ENCODE measurements at regions not wholly inside any gene's neighbourhood (a gene's known extent, or its start where the extent isn't known, plus 50 kb on each side); places are given as distances from the start of the nearest gene placed in this dataset.

DNA sequence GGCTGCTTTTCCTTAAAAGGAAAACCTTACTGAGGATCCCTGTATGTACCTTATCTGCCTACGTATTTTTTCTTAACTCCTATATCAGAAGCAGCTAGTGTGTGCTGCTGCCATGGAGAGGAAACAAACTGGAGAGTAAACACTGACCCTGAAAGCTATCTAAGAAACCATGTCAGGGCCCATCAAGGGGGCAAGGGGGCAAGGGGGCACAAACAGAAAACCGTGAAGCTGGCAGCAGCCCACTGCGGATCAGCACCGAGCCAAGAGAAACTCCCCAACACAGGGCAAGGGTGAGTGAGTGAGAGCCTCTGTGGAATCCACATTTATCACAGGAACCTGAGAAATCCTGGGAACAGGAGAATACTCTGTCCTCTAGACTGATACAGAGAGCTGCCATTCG is 1204.2 kb downstream of the PCDH18 start:
- H3K27me3 ChIP-seq (ENCODE audit: control insufficient read depth, insufficient read depth, low read length), result no peaks in the 10 kb centered on the region
- no peak for DNase-seq
- WGBS (ENCODE audit: insufficient coverage), result 75% methylated on average over 1 of the region's 5 CpGs

DNA sequence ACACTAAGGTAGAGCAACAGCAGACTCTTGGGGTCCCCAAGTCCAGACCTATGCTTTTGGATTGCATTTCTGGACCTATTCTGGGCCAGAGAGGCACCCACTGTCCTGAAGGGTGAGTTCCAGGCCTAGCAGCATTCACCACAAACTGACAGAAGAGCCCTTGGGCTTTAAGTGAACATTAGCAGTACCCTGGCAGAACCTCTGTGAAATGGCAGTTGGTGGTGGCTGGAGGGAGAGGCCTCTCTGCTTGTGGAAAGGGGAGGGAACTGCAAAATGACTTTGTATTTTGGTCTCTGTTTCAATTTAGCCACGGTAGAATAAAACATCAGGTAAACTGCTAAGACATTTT is 1211.9 kb downstream of the PCDH18 start:
- no peaks in the 10 kb centered on the region for H3K9me3 ChIP-seq (replicated peaks; ENCODE audit: control insufficient read depth, low read depth, low read length)
- H3K4me3 ChIP-seq (ENCODE audit: low read length), result no peak overlapping the region
- no peaks in the 10 kb centered on the region for H3K36me3 ChIP-seq (ENCODE audit: control insufficient read depth, insufficient read depth, low read length)
- no peaks in the 10 kb centered on the region for H3K4me1 ChIP-seq (ENCODE audit: control insufficient read depth, insufficient read depth, low read length)
- no peak overlapping the region for H3K27ac ChIP-seq (ENCODE audit: low read length)
- no peak for DNase-seq
- WGBS (ENCODE audit: insufficient coverage), result no CpG with 5 or more reads among the region's 1 CpG
- H3K27me3 ChIP-seq (ENCODE audit: control insufficient read depth, insufficient read depth, low read length), result no peaks in the 10 kb centered on the region

More for the DNA sequence above, 1204.2 kb downstream of the PCDH18 start:
- no peak overlapping the region for H3K4me3 ChIP-seq (ENCODE audit: low read length)
- H3K36me3 ChIP-seq (ENCODE audit: control insufficient read depth, insufficient read depth, low read length), result no peaks in the 10 kb centered on the region
- H3K9me3 ChIP-seq (replicated peaks; ENCODE audit: control insufficient read depth, low read depth, low read length), result no peaks in the 10 kb centered on the region
- H3K27ac ChIP-seq (ENCODE audit: low read length), result no peak overlapping the region
- H3K4me1 ChIP-seq (ENCODE audit: control insufficient read depth, insufficient read depth, low read length), result no peaks in the 10 kb centered on the region

DNA sequence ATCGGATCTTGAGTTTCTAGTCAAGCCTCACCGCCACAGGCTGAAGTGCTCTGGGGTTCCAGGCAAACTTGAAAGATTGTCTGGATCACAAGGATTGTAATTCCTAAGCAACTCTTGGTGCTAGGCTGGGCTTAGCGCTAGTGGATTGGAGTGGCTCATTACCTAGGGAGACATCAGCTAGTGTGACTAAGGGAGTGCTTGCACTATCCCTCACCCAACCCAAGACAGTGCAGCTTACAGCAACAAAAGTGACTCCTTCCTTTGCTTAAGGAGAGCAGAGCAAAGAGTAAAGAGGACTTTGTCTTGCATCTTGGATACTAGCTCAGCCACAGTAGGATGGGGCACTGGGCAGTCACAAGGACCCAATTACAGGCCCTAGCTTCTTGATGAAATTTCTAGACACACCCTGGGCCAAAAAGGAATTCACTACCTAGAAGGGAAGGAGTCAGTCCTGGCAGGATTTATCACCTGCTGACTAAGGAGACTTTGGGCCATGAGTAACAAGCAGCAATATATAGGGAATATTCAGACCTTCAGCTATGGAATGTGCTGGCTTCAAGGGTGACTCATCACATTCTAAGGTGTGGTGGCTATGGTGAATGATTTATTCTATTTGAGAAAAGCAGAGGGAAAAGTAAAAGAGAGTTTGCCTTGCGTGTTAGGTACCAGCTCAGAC is 1212.4 kb downstream of the PCDH18 start:
- H3K4me1 ChIP-seq (ENCODE audit: control insufficient read depth, insufficient read depth, low read length), result no peaks in the 10 kb centered on the region
- H3K27ac ChIP-seq (ENCODE audit: low read length), result no peak overlapping the region
- H3K36me3 ChIP-seq (ENCODE audit: control insufficient read depth, insufficient read depth, low read length), result no peaks in the 10 kb centered on the region
- WGBS (ENCODE audit: insufficient coverage), result 88% methylated on average over 3 of the region's 4 CpGs
- no peaks in the 10 kb centered on the region for H3K9me3 ChIP-seq (replicated peaks; ENCODE audit: control insufficient read depth, low read depth, low read length)
- no peak for DNase-seq
- no peak overlapping the region for H3K4me3 ChIP-seq (ENCODE audit: low read length)
- no peaks in the 10 kb centered on the region for H3K27me3 ChIP-seq (ENCODE audit: control insufficient read depth, insufficient read depth, low read length)

DNA sequence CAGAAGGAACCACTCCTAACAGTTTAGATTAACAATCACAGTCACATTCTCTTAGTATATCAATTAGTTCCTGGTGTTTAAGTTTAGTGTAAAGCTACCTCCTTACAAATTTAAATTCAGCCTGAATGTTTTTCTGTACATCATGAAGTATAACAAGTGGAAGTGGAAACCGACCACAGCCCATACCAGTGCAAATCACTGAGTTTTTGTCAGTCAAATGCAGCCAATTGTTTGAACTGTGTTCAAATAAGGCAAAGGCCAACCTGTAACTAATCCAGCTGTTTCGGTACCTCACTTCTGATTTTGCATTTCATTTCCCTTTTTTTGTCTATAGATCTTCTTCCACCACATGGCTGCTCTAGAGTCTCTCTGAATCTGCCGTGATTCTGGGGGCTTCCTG is 1215.3 kb downstream of the PCDH18 start:
- 78% methylated on average over 2 of the region's 3 CpGs for WGBS (ENCODE audit: insufficient coverage)
- Histone ChIP-seq H3K27ac (ENCODE audit: low read length) (no peak overlapping the region), H3K4me3 (ENCODE audit: low read length) (no peak overlapping the region), H3K9me3 (replicated peaks; ENCODE audit: control insufficient read depth, low read depth, low read length) (no peaks in the 10 kb centered on the region), H3K27me3 (ENCODE audit: control insufficient read depth, insufficient read depth, low read length) (no peaks in the 10 kb centered on the region), H3K4me1 (ENCODE audit: control insufficient read depth, insufficient read depth, low read length) (no peaks in the 10 kb centered on the region), H3K36me3 (ENCODE audit: control insufficient read depth, insufficient read depth, low read length) (no peaks in the 10 kb centered on the region)
- no peak for DNase-seq

DNA sequence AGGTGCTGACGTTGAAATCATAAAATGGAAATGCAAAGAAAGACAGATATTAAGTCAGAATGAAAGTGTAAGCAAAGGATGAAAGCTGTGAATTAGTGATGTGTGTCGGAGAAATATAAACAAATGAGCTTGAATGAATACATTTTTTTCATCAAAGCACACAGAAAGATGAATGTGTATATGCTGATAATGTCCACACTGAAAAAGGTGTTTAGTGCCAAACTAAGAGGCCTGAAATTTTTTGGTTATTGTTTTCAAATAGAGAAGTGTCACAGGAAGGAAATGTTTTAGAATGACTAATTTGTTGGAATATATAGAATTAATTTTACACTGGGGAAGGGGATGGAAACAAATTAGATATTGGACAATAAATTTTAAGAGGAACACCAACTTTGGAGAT is 1217.6 kb downstream of the PCDH18 start:
- DNase-seq, result no peak
- Histone ChIP-seq H3K27me3 (ENCODE audit: control insufficient read depth, insufficient read depth, low read length) (no peaks in the 10 kb centered on the region), H3K4me1 (ENCODE audit: control insufficient read depth, insufficient read depth, low read length) (no peaks in the 10 kb centered on the region), H3K27ac (ENCODE audit: low read length) (no peak overlapping the region), H3K9me3 (replicated peaks; ENCODE audit: control insufficient read depth, low read depth, low read length) (no peaks in the 10 kb centered on the region), H3K4me3 (ENCODE audit: low read length) (no peak overlapping the region), H3K36me3 (ENCODE audit: control insufficient read depth, insufficient read depth, low read length) (no peaks in the 10 kb centered on the region)
- no CpG with 5 or more reads among the region's 2 CpGs for WGBS (ENCODE audit: insufficient coverage)

DNA sequence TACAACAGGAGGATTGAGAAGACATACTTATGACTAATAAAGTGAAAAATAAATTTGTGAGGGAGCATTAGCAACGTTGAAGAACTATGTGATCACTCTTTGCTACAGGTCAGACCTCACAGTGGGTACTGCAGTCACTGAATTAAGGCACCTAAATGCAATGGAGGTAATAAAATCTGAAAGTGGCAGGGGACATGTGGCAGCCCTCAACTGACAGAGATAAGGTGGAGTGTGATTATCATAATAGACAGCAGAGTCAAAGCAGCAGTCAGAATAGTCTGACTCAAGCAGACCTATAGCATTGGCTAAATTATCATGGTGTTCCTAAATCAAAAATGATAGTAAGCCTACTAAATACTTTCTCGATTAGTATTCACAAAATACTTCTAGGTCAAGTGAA is 1220.5 kb downstream of the PCDH18 start:
- H3K4me3 ChIP-seq (ENCODE audit: low read length), result no peak overlapping the region
- no peaks in the 10 kb centered on the region for H3K27me3 ChIP-seq (ENCODE audit: control insufficient read depth, insufficient read depth, low read length)
- no peak for DNase-seq
- no peaks in the 10 kb centered on the region for H3K9me3 ChIP-seq (replicated peaks; ENCODE audit: control insufficient read depth, low read depth, low read length)
- H3K36me3 ChIP-seq (ENCODE audit: control insufficient read depth, insufficient read depth, low read length), result no peaks in the 10 kb centered on the region
- H3K27ac ChIP-seq (ENCODE audit: low read length), result no peak overlapping the region
- 50% methylated on average over 1 of the region's 2 CpGs for WGBS (ENCODE audit: insufficient coverage)
- no peaks in the 10 kb centered on the region for H3K4me1 ChIP-seq (ENCODE audit: control insufficient read depth, insufficient read depth, low read length)

DNA sequence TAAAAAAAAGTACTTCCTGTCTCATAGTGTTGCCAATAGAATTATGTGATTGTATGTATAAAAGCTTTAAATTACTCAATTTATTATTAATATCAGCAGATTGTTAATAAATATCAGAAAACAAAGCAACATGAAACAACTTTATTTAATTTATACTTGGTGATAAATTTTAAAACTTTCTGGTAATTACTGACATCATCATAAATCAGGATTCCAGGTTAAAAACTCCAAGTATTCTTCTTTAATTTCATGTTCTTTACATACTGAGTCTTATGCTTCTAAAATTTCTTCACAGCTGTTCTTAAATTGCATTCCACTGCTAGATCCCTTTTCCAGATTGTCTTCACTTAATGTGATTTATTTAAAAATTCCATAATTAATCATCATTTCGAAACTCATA is 1224.5 kb downstream of the PCDH18 start:
- WGBS (ENCODE audit: insufficient coverage), result no CpG with 5 or more reads among the region's 1 CpG
- no peak for DNase-seq
- H3K27me3 ChIP-seq (ENCODE audit: control insufficient read depth, insufficient read depth, low read length), result no peaks in the 10 kb centered on the region
- no peaks in the 10 kb centered on the region for H3K4me1 ChIP-seq (ENCODE audit: control insufficient read depth, insufficient read depth, low read length)
- H3K27ac ChIP-seq (ENCODE audit: low read length), result no peak overlapping the region
- no peak overlapping the region for H3K4me3 ChIP-seq (ENCODE audit: low read length)
- no peaks in the 10 kb centered on the region for H3K36me3 ChIP-seq (ENCODE audit: control insufficient read depth, insufficient read depth, low read length)
- no peaks in the 10 kb centered on the region for H3K9me3 ChIP-seq (replicated peaks; ENCODE audit: control insufficient read depth, low read depth, low read length)

DNA sequence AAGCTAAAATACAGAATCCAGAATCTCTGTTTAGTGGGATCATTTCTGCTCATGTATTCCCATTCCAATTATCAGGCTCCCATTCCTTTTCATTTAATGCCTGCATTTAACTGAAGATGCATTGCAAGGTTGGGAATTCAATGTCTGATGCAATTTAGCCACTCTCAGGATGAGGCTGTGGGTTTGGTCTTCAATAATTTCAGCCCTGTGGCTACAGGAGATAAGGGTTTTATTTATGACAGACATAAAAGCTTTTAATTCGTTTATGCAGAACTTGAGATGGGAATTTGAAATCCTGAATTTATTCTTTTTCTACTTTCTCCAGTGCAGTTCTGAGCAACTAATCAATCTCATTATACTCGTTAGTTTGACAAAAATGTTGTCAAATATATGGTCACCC is 1225.9 kb downstream of the PCDH18 start:
- no peak overlapping the region for H3K27ac ChIP-seq (ENCODE audit: low read length)
- H3K4me3 ChIP-seq (ENCODE audit: low read length), result no peak overlapping the region
- H3K36me3 ChIP-seq (ENCODE audit: control insufficient read depth, insufficient read depth, low read length), result no peaks in the 10 kb centered on the region
- DNase-seq, result no peak
- no peaks in the 10 kb centered on the region for H3K27me3 ChIP-seq (ENCODE audit: control insufficient read depth, insufficient read depth, low read length)
- H3K9me3 ChIP-seq (replicated peaks; ENCODE audit: control insufficient read depth, low read depth, low read length), result no peaks in the 10 kb centered on the region
- WGBS (ENCODE audit: insufficient coverage), result no CpG with 5 or more reads among the region's 2 CpGs
- H3K4me1 ChIP-seq (ENCODE audit: control insufficient read depth, insufficient read depth, low read length), result no peaks in the 10 kb centered on the region

DNA sequence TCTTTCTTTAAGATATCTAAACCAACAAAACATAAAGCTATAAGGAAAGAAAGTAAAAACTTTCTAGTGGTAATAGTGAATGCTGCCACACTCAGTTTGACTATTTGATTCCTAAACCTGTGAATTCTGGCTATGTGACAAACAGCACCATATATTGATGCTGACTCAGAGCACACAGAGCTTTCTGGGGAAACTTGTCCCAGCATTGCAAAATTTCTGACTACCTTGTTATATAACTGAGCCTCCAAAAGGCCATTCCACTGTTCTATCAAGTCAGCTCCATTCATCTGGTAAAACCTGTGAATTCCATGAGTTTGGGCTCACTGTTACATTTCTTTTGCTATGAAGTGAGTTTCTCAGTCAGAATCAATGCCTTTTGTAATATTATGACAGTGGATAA is 1229.7 kb downstream of the PCDH18 start:
- H3K27ac ChIP-seq (ENCODE audit: low read length), result no peak overlapping the region
- H3K4me1 ChIP-seq (ENCODE audit: control insufficient read depth, insufficient read depth, low read length), result no peaks in the 10 kb centered on the region
- no peaks in the 10 kb centered on the region for H3K36me3 ChIP-seq (ENCODE audit: control insufficient read depth, insufficient read depth, low read length)
- no peak overlapping the region for H3K4me3 ChIP-seq (ENCODE audit: low read length)
- H3K27me3 ChIP-seq (ENCODE audit: control insufficient read depth, insufficient read depth, low read length), result no peaks in the 10 kb centered on the region
- no peak for DNase-seq
- H3K9me3 ChIP-seq (replicated peaks; ENCODE audit: control insufficient read depth, low read depth, low read length), result no peaks in the 10 kb centered on the region

DNA sequence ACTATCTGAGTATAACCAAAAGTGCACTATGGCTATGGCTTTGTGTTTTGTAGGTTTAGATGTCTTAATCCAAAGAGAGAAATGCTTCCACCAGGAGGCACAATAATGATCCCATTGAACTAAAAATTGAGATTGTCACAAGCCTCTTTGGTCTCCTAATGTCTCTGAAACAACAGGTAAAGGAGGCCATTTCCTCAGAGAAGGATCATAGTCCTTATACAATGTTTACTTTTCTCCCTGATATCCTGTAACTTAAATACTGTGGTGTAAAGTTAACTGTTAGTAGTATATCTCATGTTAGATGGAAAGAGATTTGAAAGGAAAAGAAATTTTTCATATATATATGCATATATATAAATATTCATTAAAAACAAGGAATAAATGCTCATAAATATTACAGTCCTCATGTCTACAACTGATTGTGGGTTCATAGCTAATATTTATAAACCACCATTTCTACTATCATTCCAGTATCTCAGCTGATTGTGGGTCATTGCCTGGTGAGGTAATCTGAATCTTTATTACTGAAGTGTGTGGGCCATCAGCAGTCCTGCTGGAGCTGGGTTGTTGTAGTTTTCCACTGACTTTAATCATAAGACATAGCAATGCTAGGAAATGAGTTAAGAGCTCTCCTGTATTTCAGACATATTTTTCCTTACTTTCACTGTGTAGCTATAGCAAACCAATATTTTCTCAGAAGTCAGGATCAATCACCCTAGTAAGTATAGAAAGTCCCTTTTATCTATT is 1230.4 kb downstream of the PCDH18 start:
- DNase-seq, result no peak
- Histone ChIP-seq H3K4me3 (ENCODE audit: low read length) (no peak overlapping the region), H3K27ac (ENCODE audit: low read length) (no peak overlapping the region), H3K27me3 (ENCODE audit: control insufficient read depth, insufficient read depth, low read length) (no peaks in the 10 kb centered on the region), H3K36me3 (ENCODE audit: control insufficient read depth, insufficient read depth, low read length) (no peaks in the 10 kb centered on the region), H3K9me3 (replicated peaks; ENCODE audit: control insufficient read depth, low read depth, low read length) (no peaks in the 10 kb centered on the region), H3K4me1 (ENCODE audit: control insufficient read depth, insufficient read depth, low read length) (no peaks in the 10 kb centered on the region)

DNA sequence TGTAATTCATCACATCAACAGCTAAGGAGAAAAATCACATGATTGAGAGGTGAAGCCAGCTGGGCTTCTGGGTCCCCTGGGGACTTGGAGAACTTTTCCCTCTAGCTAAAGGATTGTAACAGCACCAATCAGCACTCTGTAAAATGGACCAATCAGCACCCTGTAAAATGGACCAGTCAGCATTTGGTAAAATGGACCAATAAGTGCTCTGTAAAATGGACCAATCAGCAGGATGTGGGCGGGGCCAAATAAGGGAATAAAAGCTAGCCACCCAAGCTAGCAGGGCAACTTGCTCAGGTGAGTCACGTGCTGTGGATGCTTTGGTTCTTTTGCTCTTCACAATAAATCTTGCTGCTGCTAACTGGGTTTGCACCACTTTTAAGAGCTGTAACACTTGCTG is 1248.3 kb downstream of the PCDH18 start:
- no peak for DNase-seq
- Histone ChIP-seq H3K27ac (ENCODE audit: low read length) (no peak overlapping the region), H3K27me3 (ENCODE audit: control insufficient read depth, insufficient read depth, low read length) (no peaks in the 10 kb centered on the region), H3K4me1 (ENCODE audit: control insufficient read depth, insufficient read depth, low read length) (no peaks in the 10 kb centered on the region), H3K36me3 (ENCODE audit: control insufficient read depth, insufficient read depth, low read length) (no peaks in the 10 kb centered on the region), H3K4me3 (ENCODE audit: low read length) (no peak overlapping the region), H3K9me3 (replicated peaks; ENCODE audit: control insufficient read depth, low read depth, low read length) (peaks cover 2% of the 10 kb centered on the region)
- 75% methylated on average over 2 of the region's 2 CpGs for WGBS (ENCODE audit: insufficient coverage)

Data from muscle of leg (tissue), 3 donors.